DMS53 (cell line): ENCODE measurements at regions not wholly inside any gene's neighbourhood (a gene's known extent, or its start where the extent isn't known, plus 50 kb on each side); places are given as distances from the start of the nearest gene placed in this dataset.

Experiments used
- DNase-seq: peaks from one replicate; lab custom pipeline; 2025; lab: John Stamatoyannopoulos, UW

DNA sequence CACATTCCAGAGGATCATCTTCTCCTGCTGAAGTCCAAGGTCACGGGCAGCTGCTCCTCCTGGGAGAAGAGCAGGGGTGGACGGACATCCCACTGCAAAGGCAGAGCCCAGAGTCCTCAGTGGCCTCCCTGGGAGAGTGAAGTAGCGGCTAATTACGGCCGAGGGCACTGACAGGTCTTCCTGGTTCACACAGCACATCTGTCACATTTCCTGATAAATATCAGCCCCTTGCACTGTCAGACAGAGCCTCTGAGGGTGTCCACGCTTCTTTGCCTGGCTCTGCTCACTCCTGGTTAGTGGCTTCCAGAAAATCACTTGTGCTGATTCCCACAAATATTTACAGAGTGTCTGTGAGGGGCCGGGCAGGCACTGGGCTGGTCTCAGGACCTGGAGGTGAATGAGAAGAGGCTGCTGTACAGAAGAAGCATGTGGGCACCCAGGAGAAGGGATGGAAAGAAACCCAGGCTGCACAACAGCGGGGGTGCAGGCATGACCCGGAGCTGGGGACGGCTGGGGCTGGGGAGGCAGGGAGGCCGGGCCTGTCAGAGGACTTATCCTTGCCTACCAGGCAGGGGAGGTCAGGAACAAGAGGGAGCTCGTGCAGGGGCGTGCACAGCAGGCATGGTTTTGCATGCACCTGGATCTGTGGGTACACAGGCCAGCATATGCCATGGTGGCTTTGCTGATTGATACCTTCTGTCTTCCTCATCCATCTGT is 258.2 kb upstream of the TNRC6C start:
- no peak for DNase-seq

GRCh38 chr17:77701996-77702395 is 256.5 kb upstream of the TNRC6C start:
- no peak for DNase-seq

DNA sequence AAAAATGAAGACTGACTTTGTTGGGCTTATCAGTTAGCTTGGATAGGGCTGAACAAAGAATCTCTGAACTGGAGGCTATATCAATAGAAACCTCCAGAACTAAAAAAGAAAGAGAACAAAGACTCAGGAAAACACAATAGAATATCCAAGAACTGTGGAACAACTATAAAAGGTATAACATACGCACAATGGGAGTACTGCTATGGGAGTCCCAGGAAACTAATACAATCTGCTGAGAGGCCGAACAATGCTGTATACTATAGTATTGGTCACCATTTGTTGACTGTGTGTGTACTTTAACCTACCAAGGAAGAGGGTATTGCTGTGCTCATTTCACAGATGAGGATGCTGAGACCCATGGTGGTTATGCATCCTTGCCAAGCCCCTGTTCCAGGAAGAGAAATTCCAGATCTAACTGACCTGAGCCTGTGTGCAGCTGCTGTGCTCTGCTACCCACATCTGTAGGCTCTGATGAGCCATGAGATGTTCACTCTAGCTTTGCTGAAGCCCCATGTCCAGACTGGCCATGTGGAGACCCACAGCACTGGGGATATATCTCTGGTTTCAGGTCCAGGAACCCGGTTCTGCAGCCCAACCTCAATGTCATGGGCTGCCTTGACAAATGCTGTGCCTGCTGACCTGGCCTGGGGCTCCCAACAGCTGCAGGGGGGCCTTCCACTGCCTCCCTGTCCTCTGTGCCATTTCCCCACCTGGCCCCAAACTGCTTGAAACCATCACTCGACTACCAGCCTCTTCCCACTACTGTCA is 254.3 kb upstream of the TNRC6C start:
- no peak for DNase-seq

DNA sequence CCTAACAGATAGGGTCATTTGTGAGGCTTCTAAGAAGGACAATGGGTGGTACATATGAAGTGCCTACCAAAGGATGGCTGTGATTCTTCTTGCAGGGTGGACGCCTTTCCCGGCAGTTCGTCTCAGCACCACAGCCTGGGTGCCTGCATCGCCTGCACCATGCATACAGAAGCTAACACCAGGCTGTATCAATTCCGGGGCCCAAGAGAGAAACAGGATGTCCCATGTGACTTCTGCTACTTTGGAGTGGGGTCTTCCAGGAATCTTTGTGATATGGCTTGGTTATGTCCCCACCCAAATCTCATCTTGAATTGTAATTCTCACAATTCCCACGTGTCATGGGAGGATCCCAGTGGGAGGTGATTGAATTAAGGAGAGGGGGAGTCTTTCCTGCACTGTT is 251.6 kb upstream of the TNRC6C start:
- no peak for DNase-seq

DNA sequence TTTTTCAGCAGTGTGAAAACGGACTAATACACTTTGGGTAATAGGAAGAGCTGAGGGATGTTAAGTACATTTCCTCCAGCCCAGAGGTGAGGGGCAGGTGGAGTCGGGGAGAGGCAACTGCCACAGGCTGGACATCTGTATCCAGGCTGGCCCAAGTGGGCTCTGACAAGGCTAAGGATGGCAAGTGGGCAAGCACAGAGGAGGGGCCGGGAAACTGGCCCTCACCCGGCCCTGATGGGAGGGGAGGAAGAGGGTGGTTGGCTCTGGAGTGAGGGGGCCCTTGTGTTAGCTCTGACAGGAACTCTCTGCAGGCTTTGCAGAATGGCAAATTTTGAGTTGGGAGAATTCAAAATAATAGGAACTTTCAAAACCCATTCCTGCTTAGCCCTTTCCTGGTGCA is 251.0 kb upstream of the TNRC6C start:
- no peak for DNase-seq

DNA sequence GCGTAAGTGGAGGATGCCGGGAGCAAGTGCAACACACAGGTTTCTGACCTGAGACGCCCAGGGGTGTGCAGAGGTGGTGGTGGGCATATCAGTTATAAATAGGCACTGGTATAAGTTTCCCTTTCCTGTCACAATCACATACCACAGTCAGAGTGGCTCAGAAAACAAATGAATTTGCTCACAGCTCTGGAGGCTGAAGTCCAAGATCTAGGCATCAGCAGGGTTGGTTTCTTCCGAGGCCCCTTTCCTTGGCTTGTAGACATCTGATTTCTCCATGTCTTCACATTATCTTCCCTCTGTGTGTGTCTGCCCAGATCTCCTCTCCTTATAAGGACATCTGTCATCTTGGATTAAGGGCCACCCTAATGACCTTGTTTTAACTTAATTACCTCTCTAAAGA is 250.5 kb upstream of the TNRC6C start:
- no peak for DNase-seq

GRCh38 chr17:77708936-77709335 is 249.6 kb upstream of the TNRC6C start:
- DNase-seq = no peak

DNA sequence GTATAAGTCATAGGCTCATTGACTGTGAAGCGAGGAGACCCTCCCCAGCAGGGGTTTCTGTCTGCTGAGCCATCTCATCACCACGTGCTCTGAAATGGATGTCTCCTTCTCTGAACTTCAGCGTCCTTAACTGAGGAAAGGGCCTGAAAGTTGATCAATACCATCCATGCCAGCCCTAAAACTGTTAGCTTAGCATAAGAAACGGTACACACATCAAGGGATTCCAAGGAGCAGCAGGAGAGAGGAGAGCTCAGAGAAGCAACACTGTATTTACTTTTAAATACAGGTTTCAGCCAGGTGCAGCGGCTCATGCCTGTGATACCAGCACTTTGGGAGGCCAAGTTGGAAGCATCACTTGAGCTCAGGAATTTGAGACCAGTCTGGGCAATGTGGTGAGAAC is 248.9 kb upstream of the TNRC6C start:
- DNase-seq = no peak

- no peak for DNase-seq
Observed at GRCh38 chr17:77712578-77712977, 245.9 kb upstream of the TNRC6C start.

- no peak for DNase-seq
Observed at GRCh38 chr17:77716289-77716926, 242.1 kb upstream of the TNRC6C start.

DNA sequence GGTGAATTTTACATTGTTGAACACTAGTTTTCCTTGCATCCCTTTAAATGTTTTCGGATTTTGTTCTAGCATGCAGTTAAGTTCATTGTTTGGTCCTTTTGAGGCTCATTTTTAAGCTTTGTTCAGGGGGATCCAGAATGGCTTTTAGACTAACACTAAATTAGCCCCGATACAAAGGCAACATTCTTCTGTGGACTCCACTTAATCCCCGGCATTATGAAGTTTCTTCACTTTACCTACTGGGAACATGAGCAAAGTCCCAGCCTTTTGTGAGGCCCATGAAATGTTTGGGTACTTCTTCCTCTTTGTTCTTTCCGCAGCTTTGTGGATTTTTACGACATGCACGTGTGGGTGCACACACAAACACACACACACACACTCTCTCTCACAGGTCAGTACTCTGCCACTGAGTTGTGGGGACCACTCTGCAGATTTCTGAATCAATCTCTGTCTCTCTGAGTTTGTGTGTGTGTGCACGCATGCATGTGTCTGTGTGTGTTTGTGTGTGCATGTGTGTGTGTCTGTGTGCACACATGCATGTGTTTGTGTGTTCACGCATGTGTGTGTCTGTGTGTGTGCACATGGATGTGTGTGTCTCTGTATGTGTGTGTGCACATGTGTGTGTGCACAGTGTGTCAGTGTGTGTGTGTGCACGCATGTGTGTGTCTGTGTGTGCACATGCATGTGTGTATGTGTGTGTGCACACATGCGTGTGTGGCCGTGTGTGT is 240.4 kb upstream of the TNRC6C start:
- DNase-seq = no peak

GRCh38 chr17:77718669-77718961 is 239.9 kb upstream of the TNRC6C start:
- DNase-seq = no peak

DNA sequence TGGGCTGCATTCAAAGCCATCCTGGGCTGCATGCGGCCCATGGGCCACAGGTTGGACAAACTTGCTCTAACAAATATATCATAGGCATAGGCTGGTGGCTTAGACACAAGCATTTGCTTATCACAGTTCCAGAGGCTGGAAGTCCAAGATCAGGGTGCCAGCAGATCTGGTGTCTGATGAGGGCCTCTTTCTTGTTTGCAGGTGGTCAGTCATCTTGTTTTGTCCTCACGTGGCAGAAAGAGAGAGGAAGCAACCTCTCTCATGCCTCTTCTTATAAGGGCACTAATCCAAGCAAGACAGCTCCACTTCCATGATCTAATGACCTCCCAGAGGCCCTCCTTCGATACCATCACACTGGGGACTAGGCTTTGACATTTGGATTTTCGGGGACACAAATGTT is 238.7 kb upstream of the TNRC6C start:
- no peak for DNase-seq

- no peak for DNase-seq
Observed at GRCh38 chr17:77720946-77721845, 237.3 kb upstream of the TNRC6C start.

- DNase-seq = no peak
Observed at GRCh38 chr17:77721846-77722160, 236.7 kb upstream of the TNRC6C start.

DNA sequence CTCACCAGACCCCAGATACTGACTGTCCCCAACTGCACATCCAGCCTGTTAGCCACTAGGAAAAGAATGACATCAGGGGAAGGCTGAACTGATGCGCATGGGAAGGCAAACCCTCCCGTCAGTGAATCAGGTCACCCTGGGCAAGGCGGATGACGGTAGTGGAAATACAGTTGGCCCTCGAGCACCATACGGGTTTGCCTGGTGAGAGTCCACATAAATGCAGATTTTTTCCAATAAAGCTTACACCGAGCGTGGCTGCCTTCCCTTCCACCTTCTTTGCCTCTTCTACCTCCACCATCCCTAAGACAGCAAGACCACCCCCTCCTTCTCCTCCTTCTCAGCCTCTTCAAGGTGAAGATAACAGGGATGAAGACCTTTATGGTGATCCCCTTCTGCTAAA is 236.1 kb upstream of the TNRC6C start:
- DNase-seq = no peak

DNA sequence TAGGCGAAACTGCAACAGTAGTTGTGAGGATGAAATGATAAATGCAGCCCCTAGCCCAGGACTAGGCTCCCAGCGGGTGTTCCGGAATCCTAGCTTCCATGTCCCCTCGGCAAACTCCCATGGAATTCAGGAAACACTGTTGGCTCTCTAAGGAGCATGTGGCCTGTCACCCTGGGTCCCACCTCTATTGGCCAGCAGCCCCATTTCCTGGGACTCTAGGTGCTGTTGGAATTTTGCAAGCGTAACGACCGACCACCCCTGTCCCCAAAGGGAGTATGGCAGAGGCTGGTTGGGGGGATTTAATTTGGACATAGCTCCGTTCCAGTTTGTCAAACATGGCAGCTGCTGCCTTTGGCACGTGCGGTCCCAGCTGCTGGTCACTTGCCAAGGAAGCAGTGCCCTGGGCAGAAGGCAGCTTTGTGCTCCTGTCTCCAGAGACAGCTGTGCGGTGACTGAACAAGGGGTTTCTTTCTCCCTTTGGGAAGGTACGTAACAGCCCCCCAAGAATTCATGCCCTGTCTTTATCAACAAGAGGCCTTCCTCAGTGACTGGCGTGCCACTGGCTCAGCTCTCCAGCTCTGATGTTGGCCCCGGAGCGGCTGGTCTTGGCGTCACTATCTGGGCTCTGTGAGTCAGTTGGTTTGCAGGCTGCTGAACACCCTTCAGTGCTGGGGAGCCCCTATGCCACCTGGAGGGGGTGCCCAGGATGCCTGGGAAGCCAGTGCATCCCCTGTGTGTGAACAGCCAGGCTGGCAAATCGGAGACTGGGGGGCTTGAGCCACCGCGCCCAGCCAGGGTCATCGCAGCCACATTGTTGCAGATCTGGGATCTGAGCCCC is 235.2 kb upstream of the TNRC6C start:
- DNase-seq = no peak

- DNase-seq = no peak
Observed at GRCh38 chr17:77723909-77724875, 234.3 kb upstream of the TNRC6C start.

DNA sequence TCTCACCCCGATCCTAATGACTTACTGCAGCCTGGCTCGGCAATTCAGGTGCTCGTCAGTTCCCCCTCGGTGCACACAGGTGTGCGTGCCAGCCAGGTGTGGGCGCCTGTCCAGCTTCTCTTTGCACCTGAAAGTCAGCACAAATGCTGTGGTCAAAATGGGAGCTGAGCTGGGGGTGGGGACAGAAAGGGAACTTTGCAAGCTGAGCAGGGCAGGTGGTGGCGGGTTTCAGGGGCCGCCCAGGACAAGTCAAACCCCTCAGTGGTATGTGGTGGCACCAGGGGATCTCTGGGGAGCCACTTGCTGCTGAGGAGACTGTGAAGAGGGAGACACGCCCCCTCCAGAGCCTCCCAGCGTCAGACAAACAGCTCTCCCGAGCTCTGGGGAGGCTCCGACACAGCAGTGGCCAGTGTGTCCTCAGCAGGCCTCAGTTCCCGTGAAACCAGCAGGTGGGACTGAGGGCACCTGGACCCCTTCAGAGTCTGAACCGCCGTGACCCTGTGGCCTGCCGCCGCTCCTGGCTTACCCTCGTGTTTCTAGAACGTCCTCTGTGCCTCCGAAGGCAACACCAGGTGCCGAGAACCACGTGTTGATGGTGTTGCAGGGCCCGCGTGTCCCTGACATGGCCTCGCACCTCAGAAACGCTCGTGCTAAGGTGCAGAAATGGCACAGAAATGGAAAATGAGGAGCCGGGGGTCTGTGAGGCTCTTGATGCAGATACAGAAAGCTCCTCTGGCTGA is 233.5 kb upstream of the TNRC6C start:
- no peak for DNase-seq
